DMS153 treated with DMSO at 0.1 percent for 48 hours (cell line): ENCODE measurements at regions not wholly inside any gene's neighbourhood (a gene's known extent, or its start where the extent isn't known, plus 50 kb on each side); places are given as distances from the start of the nearest gene placed in this dataset.
"Not testable (repeated sequence)": the region's sequence is repeated elsewhere in the genome, so short reads cannot be mapped to it uniquely, and the experiment has no call there.

Source experiments
- DNase-seq: peaks from one replicate; lab custom pipeline; 2025; ENCODE audit not compliant: unreplicated experiment; lab: John Stamatoyannopoulos, UW

- no peak for DNase-seq
Observed at GRCh38 chr11:98728421-98728820, 292.3 kb upstream of the CNTN5 start.

GRCh38 chr11:98729118-98729517 lies 291.6 kb upstream of the CNTN5 start:
- DNase-seq: no peak

GRCh38 chr11:98732947-98733346 lies 287.8 kb upstream of the CNTN5 start:
- DNase-seq: no peak

- DNase-seq: not testable (repeated sequence)
Observed at GRCh38 chr11:98733378-98733777, 287.4 kb upstream of the CNTN5 start.

- DNase-seq: no peak
Observed at GRCh38 chr11:98734686-98735085, 286.1 kb upstream of the CNTN5 start.

GRCh38 chr11:98736833-98737232 lies 283.9 kb upstream of the CNTN5 start:
- DNase-seq: no peak

GRCh38 chr11:98740321-98740720 lies 280.4 kb upstream of the CNTN5 start:
- DNase-seq: no peak

GRCh38 chr11:98763446-98763845 lies 257.3 kb upstream of the CNTN5 start:
- DNase-seq: not testable (repeated sequence)

- no peak for DNase-seq
Observed at GRCh38 chr11:98766903-98767302, 253.8 kb upstream of the CNTN5 start.

GRCh38 chr11:98770046-98770445 lies 250.7 kb upstream of the CNTN5 start:
- DNase-seq: not testable (repeated sequence)

- no peak for DNase-seq
Observed at GRCh38 chr11:98771791-98772190, 249.0 kb upstream of the CNTN5 start.

GRCh38 chr11:98772893-98773292 lies 247.9 kb upstream of the CNTN5 start:
- no peak for DNase-seq

GRCh38 chr11:98793276-98793675 lies 227.5 kb upstream of the CNTN5 start:
- DNase-seq: no peak

- DNase-seq: no peak
Observed at GRCh38 chr11:98798333-98798732, 222.4 kb upstream of the CNTN5 start.

GRCh38 chr11:98800696-98801095 lies 220.1 kb upstream of the CNTN5 start:
- DNase-seq: no peak

- no peak for DNase-seq
Observed at GRCh38 chr11:98828986-98829708, 191.6 kb upstream of the CNTN5 start.

- DNase-seq: no peak
Observed at GRCh38 chr11:98829971-98830370, 190.8 kb upstream of the CNTN5 start.

GRCh38 chr11:98834776-98835175 lies 186.0 kb upstream of the CNTN5 start:
- no peak for DNase-seq

GRCh38 chr11:98835335-98835734 lies 185.4 kb upstream of the CNTN5 start:
- DNase-seq: no peak

GRCh38 chr11:98836156-98836555 lies 184.6 kb upstream of the CNTN5 start:
- DNase-seq: no peak

GRCh38 chr11:98842187-98842586 lies 178.6 kb upstream of the CNTN5 start:
- no peak for DNase-seq

GRCh38 chr11:98862169-98862568 lies 158.6 kb upstream of the CNTN5 start:
- no peak for DNase-seq

GRCh38 chr11:98871690-98872089 lies 149.1 kb upstream of the CNTN5 start:
- DNase-seq: no peak
